ENCODE measurements at regions not wholly inside any gene's neighbourhood (a gene's known extent, or its start where the extent isn't known, plus 50 kb on each side); places are given as distances from the start of the nearest gene placed in this dataset.
"Not testable (repeated sequence)": the region's sequence is repeated elsewhere in the genome, so short reads cannot be mapped to it uniquely, and the experiment has no call there.

GRCh38 chr12:107515446-107515958 is 170.1 kb upstream of the PWP1 start:
- Histone ChIP-seq H3K27me3 (no peaks in the 10 kb centered on the region), H3K4me1 (no peaks in the 10 kb centered on the region), H3K27ac (no peak overlapping the region), H3K4me3 (no peak overlapping the region), H3K36me3 (no peaks in the 10 kb centered on the region), H3K9me3 (no peaks in the 10 kb centered on the region)
- DNase-seq, result peak in 1 of 3 donors; percentile 54
- TF ChIP-seq POLR2A (IDR thresholded peaks at IDR 0.05) (no peak), CTCF (IDR thresholded peaks at IDR 0.05) (no peak)

GRCh38 chr12:107517816-107518215 is 167.8 kb upstream of the PWP1 start:
- not testable (repeated sequence) for H3K27me3 ChIP-seq, H3K4me1 ChIP-seq, DNase-seq, H3K36me3 ChIP-seq, H3K4me3 ChIP-seq, H3K9me3 ChIP-seq, H3K27ac ChIP-seq

GRCh38 chr12:107518868-107519267 is 166.7 kb upstream of the PWP1 start:
- H3K4me3 ChIP-seq, result no peak overlapping the region
- H3K9me3 ChIP-seq, result no peaks in the 10 kb centered on the region
- DNase-seq, result no peak
- no peaks in the 10 kb centered on the region for H3K27me3 ChIP-seq
- H3K36me3 ChIP-seq, result no peaks in the 10 kb centered on the region
- H3K4me1 ChIP-seq, result no peaks in the 10 kb centered on the region
- no peak overlapping the region for H3K27ac ChIP-seq
- TF ChIP-seq CTCF (IDR thresholded peaks at IDR 0.05) (no peak), POLR2A (IDR thresholded peaks at IDR 0.05) (no peak)

GRCh38 chr12:107519906-107520859 is 165.4 kb upstream of the PWP1 start:
- no peaks in the 10 kb centered on the region for H3K4me1 ChIP-seq
- H3K36me3 ChIP-seq, result no peaks in the 10 kb centered on the region
- no peaks in the 10 kb centered on the region for H3K9me3 ChIP-seq
- no peak overlapping the region for H3K27ac ChIP-seq
- H3K4me3 ChIP-seq, result no peak overlapping the region
- no peak for DNase-seq
- TF ChIP-seq CTCF (IDR thresholded peaks at IDR 0.05) (no peak), POLR2A (IDR thresholded peaks at IDR 0.05) (no peak)
- H3K27me3 ChIP-seq, result no peaks in the 10 kb centered on the region

GRCh38 chr12:107521826-107522355 is 163.7 kb upstream of the PWP1 start:
- DNase-seq, result no peak
- TF ChIP-seq POLR2A (IDR thresholded peaks at IDR 0.05), result no peak
- no peak for TF ChIP-seq CTCF (IDR thresholded peaks at IDR 0.05)
- no peaks in the 10 kb centered on the region for H3K27me3 ChIP-seq
- no peak overlapping the region for H3K27ac ChIP-seq
- H3K4me3 ChIP-seq, result no peak overlapping the region
- no peaks in the 10 kb centered on the region for H3K36me3 ChIP-seq
- no peaks in the 10 kb centered on the region for H3K9me3 ChIP-seq
- no peaks in the 10 kb centered on the region for H3K4me1 ChIP-seq

Data from Peyer's patch (tissue), 4 donors.